Left cardiac atrium (tissue), 4 donors: ENCODE measurements at regions not wholly inside any gene's neighbourhood (a gene's known extent, or its start where the extent isn't known, plus 50 kb on each side); places are given as distances from the start of the nearest gene placed in this dataset.

Experiments used
- ATAC-seq, 2 donors: fragments of 200-7000 bp; cut with Tn5 transposase; one replicate each; pipeline ENCODE4 v1.9.1; 2020; ENCODE audit warnings: mild to moderate bottlenecking in 2 of 2, moderate library complexity in 2 of 2
- DNase-seq: peaks from one replicate; pipeline ENCODE4 v3.0.0-alpha.2; 2020
- intact Hi-C, 2 donors: fragments of 100-400 bp; cut with DNase I; formaldehyde crosslinking; loops; one replicate each; pipeline versions ENCODE4 v1.14.1 to v1.15.1; 2022 to 2023
- donor health status: DM: no; HTN: yes; CAD: no.
- donor health status: DM: no; HTN: yes; CAD: no; lungs with severe emphysema.
- donor health status: DM: yes; HTN: yes; CAD: no.
- donor health status: Dilated cardiomyopathy.

DNA sequence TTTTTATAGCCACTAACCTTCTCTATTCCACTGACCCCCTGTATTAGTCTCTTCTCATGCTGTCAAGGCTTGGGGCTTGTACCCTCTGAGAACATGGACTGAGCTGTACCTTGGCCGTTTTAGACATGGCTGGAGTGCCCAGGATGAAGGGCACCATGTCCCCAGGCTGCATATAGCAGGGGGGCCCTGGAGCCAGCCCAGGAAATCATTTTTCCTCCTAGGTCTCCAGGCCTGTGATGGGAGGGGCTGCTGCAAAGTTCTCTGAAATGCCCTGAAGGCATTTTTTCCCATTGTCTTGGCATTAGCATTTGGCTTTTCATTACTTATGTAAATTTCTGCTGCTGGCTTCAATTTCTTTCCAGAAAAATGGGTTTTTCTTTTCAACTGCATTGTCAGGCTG, 119.5 kb downstream of the NTMT2 start:
- intact Hi-C loops = no loop called here
- ATAC-seq (no peak), DNase-seq (no peak)

DNA sequence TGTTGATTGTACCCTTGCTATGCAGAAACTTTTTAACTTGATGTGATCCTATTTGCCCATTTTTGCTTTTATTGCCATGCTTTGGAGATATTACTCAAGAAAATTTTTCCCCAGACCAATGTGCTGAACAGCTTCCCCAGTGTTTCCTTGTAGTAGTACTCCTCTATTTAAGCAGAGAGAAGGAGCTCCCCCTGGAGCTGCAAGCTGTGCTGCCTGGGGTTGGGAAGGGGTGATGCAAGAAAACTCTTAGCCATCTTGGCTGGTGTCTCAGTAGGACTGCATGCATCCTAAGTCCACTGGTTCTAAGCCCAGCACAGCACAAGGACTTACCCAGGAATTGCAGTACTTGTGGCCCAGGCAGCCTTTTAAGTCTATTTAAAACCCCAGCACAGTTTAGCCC, 121.6 kb downstream of the NTMT2 start:
- intact Hi-C loops = no loop called here
- DNase-seq (no peak), ATAC-seq (no peak)

GRCh38 chr1:170271430-170272161, 125.8 kb downstream of the NTMT2 start:
- no peak for ATAC-seq
- intact Hi-C loops = no loop called here
- no peak for DNase-seq

DNA sequence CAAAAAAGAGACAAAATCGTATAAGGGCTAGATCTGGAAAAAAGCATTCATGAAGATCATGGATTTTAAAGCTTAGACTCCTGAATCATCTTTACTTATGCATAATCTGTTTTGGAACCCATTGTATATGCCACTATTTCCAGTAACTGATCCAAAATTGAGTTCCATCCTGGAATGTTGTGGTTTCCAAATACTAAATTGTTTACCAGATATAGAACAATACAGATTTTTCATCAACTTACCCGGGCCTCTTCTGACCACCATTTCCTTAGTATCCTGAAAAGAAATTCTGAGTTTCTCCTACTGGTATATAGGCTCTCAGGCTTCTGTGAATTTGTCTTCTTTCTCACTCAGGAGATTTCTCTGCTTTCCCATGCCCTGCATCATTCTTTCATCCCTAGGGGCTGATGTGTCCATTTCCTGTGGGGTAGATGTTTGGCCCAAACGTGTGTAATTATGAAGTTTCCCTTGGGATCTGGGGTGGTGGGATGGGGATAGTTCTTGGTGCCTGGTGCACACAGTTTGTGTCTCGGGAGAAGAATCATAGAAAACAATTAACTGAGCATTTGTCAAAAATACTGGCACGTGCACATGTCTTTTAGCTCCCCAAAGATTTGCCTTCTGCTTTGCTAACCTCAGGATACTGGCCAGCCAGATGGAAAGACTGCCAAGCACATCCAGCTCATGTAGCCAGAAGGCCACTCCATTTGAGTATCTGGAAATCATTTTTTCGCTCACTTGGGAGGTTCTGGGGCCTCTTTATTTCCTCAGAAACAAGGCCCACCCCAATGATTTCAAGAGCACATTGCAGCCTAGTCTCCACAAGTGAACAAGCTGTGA, 127.8 kb downstream of the NTMT2 start:
- DNase-seq (peak; percentile 26), ATAC-seq (peak; percentile 51 to 88)

DNA sequence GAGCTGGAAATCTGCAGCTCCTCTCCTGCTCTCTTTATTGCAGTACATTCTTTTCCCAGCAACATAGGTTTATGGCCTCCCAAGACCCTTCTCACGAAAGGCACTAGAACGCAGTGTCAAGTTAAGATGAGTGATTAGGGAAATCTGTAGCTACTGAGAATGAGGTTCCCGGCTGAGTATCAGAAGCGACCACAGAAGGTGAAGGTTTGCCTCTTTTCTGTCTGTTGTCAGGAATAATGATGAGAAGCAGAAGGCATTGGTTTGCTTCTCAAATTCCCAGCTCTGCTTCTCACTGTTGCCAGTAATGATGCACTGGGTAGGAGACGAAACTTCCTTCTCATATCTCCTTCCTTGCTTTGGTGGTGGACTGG, 128.4 kb downstream of the NTMT2 start:
- intact Hi-C loops = no loop called here
- ATAC-seq = no peak

More for the DNA sequence above, 127.8 kb downstream of the NTMT2 start:
- intact Hi-C loops = no loop called here

GRCh38 chr1:170277985-170278384, 132.2 kb downstream of the NTMT2 start:
- DNase-seq (no peak), ATAC-seq (no peak)
- intact Hi-C loops = no loop called here

More for the DNA sequence above, 128.4 kb downstream of the NTMT2 start:
- no peak for DNase-seq

- intact Hi-C loops = no loop called here
- ATAC-seq = no peak
- no peak for DNase-seq
Measured at GRCh38 chr1:170284016-170284415, 138.3 kb downstream of the NTMT2 start.

DNA sequence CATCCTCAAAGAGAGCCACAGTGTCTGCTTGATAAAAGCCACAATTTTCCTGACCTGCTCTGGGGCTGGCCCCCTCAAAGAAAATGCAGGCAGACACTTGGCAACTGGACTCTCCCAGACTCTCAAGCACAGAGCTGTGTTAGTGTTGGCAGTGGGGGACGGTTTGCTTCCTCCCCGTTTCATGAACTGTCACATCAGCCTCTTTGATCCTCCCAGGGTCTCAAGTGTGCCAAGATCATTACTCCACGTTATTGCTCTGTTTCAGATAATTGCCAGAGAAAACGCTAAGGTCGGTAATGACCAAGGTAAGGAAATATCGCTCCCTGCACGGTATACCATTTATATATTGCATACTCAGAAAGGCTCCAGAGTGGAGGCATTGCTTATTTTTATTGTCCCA, 138.8 kb downstream of the NTMT2 start:
- ATAC-seq = peak in 1 of 2 donors; percentile 48
- intact Hi-C loops = no loop called here
- peak; percentile 33 for DNase-seq

GRCh38 chr1:170284951-170285350, 139.2 kb downstream of the NTMT2 start:
- DNase-seq (no peak), ATAC-seq (no peak)
- intact Hi-C loops = no loop called here

DNA sequence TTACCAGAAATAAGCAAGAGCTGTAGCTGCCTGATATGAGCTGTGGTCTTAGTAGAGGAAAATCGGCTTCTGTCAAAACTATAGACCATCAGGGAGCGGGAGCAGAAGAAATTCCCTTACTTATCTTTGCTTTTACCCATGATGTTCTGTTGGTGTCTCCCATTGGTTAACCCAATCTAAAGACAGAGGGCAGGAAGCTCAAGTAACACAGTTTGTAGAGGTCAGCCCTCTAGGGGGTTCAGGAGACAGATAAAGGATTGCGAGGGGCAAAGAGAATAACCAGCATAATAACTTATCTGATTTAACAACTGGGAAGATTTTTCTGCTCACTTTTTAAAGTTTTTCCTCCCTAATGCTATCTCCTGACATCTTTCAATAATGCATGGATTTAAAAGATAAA, 142.4 kb downstream of the NTMT2 start:
- intact Hi-C loops = no loop called here
- ATAC-seq = no peak
- DNase-seq = no peak

DNA sequence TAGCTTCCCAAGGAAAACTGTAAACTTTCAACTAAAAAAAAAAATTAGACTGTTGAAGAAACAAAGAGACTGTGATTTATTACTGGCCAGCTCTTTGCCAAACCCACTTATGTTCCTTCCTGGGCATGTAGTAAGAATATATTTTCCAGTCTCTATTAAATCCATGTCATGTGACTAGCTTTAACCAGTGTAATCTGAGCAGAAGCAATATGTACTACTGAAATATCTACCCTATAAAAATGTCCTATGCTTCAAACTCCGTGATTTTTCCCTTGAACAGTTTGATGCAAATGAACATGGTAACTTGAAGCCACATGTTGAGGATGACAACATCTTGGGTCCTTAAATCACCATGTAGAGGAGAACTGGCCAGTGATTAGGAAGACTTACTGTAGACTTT, 144.5 kb downstream of the NTMT2 start:
- intact Hi-C loops = no loop called here
- no peak for DNase-seq
- ATAC-seq = no peak

GRCh38 chr1:170290991-170291390, 145.2 kb downstream of the NTMT2 start:
- ATAC-seq (no peak), DNase-seq (no peak)

GRCh38 chr1:170291516-170291915, 145.8 kb downstream of the NTMT2 start:
- DNase-seq = no peak

More at GRCh38 chr1:170290991-170291390, 145.2 kb downstream of the NTMT2 start:
- intact Hi-C loops = no loop called here

DNA sequence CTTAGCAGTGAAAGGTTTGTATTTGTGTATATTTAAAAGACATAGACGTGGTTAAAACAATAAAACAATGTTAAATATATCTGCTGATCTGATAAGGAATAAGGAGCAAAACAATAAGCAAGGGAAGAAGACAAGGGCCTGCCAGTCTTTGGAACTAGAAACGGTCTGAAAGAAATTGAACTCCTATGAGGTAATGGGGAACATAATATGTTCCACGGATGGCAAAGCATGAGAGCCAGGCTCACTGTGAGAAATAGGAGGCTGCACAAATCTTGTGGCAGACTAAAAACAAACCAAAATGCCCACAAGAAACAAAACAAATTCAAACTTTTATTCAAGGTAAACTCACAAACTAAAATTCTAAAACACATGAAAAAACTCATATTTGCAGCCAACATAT, 150.5 kb downstream of the NTMT2 start:
- intact Hi-C loops = no loop called here
- ATAC-seq (no peak), DNase-seq (no peak)

More at GRCh38 chr1:170291516-170291915, 145.8 kb downstream of the NTMT2 start:
- no peak for ATAC-seq
- intact Hi-C loops = no loop called here

DNA sequence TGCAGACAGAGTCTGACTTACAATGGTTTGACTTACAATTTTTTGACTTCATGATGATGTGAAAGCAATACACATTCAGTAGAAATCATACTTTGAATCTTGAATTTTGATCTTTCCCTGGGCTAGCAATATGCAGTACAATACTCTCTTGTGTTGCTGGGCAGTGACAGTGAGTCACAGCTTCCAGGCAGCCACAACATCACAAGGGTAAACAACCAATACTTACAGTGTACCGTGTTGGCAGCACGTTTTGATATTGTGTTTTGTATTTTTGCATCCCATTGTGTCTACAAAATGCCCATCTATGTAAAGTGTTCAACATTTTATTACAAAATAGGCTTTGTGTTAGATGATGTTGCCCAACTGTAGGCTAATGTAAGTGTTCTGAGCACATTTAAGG, 150.9 kb downstream of the NTMT2 start:
- ATAC-seq (no peak), DNase-seq (no peak)
- intact Hi-C loops = no loop called here

- ATAC-seq (no peak), DNase-seq (no peak)
- intact Hi-C loops = no loop called here
Measured at GRCh38 chr1:170301596-170301995, 155.8 kb downstream of the NTMT2 start.

GRCh38 chr1:170303034-170303433, 157.3 kb downstream of the NTMT2 start:
- ATAC-seq (peak in 1 of 2 donors; percentile 19), DNase-seq (no peak)
- intact Hi-C loops = no loop called here

DNA sequence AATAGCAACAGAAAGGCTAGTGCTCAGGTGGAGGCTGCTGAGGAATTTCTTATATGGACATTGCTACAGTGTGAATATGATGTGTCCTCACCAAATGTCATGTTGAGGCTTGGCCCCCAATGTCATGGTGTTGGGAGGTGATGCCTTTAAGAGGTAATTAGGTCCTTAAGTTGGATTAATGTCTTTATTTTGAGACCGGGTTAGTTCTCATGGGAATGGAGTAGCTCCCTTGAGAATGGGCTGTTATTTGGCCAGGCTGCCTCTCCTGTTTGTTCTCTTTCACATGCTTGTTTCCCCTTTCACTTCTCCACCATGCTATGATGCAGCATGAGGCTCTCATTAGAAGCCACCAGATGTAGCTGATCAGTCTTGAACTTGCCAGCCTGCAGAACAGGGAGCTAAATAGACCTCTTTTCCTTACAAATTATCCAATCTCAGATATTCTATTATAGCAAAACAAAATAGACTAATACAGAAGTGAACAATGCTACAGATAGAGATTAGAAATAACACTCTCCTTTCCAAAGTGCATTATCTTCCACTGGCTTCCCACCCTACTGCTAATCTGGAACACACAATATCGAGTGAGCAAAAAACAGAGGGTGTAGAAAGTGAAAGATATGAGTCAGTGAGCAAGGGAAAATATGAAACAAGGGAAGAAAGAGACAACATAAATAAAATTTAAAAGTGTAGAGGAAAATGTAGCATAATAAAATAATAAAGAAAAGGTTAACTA, 160.2 kb downstream of the NTMT2 start:
- peak in 1 of 2 donors; percentile 24 for ATAC-seq
- no peak for DNase-seq
- intact Hi-C loops = no loop called here

GRCh38 chr1:170306513-170306910, 160.8 kb downstream of the NTMT2 start:
- ATAC-seq (no peak), DNase-seq (no peak)
- intact Hi-C loops = no loop called here

GRCh38 chr1:170306948-170307347, 161.2 kb downstream of the NTMT2 start:
- intact Hi-C loops = no loop called here
- peak in 1 of 2 donors; percentile 42 for ATAC-seq

More at GRCh38 chr1:170306948-170307347, 161.2 kb downstream of the NTMT2 start:
- DNase-seq = no peak
